HCEC 1CT (cell line): ENCODE measurements at regions not wholly inside any gene's neighbourhood (a gene's known extent, or its start where the extent isn't known, plus 50 kb on each side); places are given as distances from the start of the nearest gene placed in this dataset.
A peak's percentile ranks its signal among the peaks of the same experiment; 100 is the strongest.

ENCODE experiments used
- DNase-seq: peaks from one replicate; pipeline ENCODE4 v3.0.0-alpha.2; 2017

DNA sequence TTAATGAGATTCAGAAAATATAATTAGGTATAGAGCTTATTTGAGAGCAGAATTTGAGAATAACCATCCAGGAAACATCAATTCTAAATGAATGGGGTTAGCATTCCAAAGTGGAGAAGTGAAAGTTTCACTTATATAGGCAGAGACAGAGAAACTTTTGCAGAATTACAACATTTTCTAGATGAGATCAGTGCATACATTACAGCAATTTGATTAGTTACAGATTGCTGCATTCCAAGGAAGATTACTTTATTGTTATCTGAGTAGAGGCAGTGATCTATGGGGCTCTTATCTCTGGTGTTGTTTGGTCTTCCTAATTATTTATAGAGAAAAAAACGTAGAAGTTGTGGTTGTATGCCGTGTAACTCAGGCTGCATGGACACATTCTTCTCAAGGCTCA, 373.8 kb upstream of the SYT4 start:
- no peak for DNase-seq

DNA sequence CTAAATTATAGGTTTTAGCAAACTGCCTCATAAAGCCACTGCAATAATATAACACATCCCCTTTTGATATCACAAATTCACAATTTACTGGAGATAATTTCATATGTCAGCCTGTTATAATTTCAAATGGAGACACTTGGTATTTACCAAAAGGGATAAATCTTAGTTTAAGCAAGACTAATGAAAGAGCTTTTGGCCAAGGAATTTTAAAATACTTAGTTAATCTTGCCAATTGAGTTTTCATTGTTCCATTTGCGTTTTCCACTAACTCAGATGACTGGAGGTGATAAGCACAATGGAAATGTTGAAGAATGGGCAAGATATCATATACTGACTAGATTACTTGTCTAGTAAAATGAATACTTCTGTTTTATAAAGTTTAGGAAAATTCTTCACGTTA, 379.3 kb upstream of the SYT4 start:
- DNase-seq = no peak

DNA sequence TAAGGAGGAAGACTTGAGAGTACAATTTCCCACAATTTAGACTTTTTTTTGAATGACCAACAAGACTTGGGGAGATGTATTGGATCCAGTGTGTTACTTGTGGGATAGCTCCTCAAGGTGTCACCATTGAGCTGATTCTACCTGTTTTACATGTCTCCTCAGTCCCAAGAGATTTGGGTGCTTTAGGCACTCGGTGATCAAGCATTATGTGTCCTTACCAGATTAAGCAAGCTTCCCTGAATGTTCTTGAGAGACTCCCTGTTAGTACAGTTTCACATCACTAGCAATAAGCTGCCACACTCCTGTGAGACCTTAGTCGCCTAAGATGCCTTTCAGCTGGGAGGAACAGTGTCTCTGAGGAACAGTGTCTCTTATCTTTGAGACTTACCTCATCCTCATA, 384.3 kb upstream of the SYT4 start:
- peak; percentile 61 for DNase-seq

DNA sequence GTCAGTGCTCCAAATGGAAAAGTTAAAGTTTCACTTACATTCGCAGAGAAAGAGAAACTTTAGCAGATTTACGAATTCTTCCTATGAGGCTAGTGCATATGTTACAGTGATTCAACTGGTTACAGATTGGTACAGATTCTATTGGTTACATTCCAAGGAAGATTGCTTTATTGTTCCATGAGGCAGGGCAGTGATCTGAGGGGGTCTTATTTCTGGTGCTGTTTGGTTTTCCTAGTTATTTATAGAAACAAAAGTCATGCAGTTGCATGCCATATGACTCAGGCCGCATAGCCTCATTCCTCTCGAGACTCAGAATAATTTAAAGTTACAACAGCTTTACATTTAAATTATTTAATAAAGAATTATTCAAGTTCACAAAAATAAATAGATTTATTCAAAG, 385.4 kb upstream of the SYT4 start:
- peak; percentile 70 for DNase-seq

DNA sequence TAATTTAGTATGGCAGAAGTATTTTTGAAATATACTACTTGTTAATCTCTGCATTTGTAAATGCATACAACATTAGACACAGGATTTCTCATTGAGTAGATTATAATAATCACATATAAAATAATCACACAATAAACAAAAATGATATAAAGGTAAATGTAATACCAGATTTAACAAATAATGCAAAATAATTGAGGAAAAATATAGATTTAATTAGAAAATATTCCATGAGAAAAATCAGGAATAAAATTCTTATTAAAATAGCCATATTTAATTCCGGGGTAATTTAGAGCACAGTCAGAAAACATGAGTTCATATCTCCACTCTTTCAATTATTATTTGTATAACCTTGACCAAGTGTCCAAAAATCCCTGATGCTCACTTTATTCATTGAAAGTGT, 385.9 kb upstream of the SYT4 start:
- DNase-seq = no peak

DNA sequence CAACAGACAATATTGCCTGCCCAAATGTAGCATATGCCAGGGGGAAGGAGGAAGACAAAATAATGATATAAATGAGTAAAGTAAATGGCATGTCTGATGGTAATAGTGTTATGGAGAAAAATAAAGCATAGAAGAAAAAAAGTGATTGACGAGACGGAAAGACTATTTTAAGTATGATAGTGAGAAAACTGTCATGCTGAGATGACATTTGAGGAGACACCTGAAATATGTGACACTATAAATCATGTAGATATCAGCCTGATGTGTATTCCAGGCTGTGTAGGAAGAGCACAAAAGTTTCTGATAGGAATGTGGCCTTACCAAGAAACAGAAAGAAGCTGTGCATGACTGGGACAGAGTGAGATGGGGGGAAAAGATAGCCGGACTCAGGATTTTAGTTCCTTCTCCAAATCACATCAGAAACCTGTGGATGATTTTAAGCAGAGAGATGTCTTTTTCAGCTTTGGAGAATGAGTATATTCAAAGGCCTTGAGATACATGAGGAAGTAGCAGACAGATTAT, 387.3 kb upstream of the SYT4 start:
- no peak for DNase-seq

DNA sequence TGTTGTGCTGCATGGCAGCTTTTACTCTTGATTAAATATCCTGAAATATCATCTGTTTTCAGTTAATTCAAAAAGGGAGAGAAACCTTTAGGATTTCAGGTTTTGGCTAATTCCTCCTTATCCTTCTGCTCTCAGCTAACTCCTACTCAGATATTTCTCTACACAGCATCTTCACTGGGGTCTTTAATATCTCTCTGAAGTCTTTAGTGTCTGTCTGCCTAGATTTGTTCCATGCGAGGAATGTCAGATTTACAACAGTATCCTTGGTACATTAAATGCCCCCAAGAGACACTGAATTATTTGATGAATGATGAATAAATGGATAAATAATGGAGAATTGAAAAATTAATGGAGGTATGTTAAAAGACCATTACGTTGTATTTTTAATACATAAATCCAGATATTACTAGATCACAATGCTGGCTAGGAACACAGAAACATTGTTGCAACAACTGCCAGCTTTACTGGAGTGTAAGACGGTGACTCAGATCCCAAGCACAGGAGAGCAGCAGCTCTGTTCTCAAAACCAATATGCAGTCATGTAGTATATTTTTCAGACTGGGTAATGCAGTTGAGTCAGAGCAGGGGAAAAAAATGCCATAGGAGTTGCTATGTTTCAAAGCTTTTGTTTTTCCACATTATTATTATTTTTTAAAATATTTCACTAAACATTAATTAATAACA, 388.0 kb upstream of the SYT4 start:
- DNase-seq = peak; percentile 81

DNA sequence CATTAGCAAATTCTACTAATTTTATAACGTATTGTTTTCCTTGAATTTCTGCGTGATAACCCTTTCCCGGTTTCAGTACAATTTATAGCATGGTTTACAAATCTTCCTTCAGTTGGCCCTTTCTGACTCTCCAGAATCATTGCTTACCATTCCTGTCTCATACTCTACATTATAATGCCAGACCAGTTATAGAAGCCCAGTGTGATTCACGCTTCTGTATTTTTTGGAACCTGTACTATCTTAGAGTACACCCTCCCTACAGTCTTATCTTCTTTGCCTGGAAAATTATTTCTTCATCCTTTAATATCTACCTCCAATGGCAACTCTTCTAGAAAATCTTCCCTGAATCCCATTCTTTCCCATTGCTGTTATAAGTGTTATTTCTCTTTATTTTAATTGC, 391.6 kb upstream of the SYT4 start:
- no peak for DNase-seq

DNA sequence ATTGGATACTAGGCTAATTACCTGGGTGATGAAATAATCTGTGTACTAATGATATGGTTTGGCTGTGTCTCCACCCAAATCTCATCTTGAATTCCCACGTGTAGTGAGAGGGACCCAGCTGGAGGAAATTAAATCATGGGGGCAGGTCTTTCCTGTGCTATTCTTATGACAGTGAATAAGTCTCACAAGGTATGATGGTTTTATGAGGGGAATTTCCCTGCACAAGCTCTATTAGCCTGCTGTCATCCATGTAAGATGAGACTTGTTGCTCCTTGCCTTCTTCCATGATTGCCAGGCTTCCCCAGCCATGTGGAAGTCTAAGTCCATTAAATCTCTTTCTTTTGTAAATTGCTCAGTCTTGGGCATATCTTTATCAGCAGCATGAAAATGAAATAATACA, 394.1 kb upstream of the SYT4 start:
- DNase-seq = no peak

DNA sequence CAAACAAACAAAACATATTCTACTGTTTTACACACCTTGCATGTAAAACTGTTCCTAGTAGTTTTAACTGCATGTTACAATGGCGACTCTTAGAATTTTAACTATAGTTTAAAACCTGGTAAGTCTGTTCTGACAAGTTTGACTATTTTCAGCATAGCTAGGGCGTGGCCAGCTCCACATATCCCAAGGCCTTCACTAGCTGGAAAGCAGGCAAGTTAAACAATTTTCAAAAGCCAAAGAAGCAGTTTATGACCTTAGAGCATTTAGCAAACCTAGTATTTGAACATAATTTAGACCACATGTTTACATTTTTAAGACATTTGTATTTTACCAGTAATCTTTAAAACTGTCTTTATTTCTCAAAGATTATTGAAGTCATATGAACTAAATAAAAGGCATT, 402.8 kb upstream of the SYT4 start:
- no peak for DNase-seq

DNA sequence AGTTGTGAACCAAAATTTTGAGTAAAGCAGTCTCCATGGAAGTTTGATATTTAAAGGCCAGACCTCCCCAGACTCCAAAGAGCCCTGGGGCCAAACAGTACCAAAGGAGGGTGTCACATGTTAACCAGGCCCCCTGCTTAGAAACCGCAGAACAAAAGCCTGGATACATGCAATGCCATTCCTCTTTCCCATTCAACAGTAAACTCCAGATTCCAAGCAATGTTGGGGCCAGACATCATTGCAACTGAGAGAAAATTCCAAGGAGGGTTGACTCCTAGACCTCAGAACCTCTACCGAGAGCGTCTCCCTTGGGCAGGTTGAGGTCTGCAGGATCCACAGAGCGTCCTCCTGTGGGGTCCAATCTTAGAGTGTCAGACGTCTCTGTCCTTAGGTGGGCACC, 404.4 kb upstream of the SYT4 start:
- DNase-seq = no peak

DNA sequence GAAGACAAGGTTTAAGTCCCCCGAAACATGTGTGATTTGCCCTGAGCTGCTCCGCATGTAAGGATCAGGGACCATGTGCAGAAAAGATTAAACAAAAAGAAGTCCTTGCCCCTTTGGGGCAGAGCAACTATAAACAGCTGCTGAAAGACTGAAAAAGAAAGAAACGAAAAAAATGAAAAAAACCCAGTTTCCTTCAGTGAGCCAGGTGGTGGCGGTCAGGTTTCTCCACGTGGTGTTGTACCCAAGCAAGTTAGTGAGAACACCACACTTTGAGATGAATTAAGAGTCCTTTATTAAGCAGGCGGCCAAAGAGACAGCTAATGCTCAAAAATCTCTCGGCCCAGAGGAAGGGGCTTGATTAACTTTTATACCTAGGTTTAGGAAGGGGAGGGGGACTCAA, 404.9 kb upstream of the SYT4 start:
- DNase-seq = no peak

DNA sequence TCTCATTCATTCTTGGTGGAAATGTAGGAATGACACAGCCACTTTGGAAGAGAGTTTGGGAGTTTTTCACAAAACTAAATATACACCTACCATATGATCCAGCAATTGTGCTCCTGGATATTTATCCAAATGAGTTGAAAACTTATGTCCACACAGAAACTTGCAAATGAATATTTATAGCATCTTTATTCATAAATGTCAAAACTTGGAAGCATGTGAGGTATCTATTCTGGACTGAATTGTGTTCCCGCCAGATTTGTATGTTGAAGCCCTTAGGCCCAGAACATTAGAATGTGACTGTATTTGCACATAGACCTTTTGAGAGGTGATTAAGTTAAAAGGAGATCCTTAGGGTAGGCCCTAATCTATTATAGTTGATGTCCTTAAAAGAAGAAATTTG, 409.4 kb upstream of the SYT4 start:
- DNase-seq = no peak

DNA sequence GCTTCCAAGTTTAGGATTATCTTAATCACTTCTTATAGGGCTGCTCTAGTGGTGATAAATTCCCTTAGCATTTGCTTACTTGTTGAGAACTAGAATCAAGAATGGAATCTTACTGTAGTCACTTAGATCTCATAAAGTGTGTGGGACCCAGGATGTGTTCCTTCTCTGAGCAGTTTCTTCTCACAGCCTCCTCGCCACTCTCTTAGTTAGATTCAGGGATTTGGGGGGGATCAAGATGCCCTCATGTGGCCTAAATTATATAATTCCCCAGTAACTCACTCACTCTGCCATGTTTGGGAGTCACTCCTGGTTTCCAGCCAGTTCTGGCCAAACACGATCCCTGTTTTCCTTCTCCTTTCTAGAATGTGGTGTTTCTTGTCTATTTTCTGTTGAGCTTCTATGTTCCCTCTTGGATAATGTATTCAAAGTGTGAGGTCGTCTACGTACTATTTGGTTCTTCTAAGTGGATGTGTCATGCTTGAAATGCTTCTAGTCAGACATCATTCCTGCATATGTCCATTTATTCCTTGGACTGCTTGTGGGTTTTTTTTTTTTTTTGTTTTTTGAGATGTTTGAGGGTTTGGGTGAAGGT, 414.9 kb upstream of the SYT4 start:
- peak; percentile 4 for DNase-seq

DNA sequence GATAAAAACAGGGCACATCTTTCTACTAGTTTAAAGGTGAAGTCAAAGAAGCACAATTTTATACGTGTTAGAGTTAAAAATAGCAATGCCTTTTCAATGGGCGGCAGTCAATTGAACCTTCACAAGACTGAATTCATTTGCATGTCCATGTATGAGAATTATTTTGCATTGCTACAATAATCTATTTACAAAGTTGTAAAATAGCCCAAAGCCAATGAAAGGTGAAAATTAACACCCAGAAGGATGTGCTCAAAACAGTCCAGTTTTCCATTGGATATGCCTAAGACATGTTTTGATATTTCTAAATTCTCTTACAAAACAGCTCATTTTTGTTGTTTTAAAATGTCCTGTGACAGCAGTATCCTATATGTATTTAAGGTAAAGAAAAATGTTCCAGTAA, 425.1 kb upstream of the SYT4 start:
- no peak for DNase-seq

DNA sequence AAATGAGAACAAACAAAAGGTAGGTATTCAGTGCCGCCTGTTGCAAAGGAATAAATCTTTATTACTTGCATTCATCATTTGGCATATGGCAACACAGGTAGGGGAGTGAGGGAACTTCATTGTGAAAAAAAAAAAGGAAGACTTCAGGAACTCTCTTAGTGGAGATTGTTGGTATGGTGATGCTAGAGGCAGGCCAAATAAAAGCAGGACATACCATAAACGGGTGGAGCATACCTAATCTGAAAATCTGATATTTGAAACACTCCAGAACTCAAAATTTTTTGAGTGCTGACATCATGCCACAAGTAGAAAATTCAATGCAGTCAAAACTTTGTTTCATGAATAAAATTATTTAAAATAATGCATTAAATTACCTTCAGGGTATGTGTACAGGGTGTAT, 425.8 kb upstream of the SYT4 start:
- no peak for DNase-seq

DNA sequence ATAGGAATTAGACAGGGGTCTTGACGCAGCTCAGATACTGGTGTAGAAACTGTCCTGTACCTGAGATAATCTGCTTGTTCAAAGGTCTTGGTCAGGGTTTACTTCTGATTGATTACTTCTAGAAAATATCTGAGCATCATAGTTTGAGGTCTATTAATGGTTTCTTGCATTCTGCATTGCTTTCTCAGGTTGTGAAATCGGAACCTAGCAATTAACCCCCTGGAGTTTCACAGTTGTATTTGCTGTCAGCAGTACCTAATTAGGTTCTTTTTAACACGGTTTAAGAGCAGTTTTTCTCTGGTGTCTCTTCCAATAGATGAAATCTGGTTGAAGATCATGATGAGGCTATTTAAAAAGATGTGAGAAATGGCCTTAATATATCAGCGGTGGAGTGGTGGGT, 428.6 kb upstream of the SYT4 start:
- DNase-seq = no peak

DNA sequence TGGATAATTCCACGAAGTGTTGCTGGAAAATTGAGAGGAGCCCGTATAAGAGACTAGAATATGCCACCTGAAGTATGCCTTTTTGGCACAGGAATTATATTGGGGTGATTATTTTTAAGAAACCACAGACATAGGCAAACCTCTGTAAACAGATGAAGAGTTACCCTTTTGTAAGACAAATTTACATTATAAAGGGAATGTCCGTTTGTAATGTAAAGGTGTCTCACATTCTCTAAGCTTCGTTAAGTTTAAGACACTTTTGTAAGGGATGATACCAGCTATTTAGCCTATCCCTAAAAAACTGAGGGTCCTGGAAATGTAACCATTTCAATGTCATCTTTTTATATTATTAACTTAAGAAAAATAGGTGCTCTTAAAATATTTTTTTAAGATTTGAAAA, 432.8 kb upstream of the SYT4 start:
- no peak for DNase-seq

DNA sequence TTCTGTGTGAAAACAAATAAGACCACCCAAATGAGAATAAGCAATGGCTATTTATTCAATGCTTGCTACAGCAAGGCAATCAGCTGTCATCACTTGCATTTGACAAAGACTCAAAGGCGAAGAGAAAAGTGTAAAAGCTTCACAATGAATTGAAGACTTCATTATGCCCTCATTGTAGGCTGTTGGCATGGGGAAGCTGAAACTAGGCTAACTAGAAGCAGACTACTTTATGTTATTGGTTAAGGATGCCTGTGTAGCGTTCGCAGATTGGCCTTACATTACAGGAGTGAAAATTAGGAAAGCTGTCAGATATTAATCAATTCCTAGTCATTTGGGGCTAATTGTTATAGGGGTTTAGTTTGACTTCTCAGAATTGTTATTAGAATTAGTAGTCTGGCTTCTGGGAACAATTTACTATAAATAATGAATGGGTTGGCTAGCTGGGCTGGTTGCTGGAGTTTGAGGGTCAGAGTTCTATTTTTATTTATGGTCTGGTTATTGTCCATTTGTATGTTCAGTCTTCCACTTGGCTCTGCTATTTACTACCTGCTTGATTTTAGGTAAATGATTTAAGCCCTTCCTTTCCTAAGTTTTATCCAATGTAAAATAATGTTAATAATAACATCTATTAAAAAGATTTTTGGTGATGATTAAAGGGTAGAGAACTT, 437.2 kb upstream of the SYT4 start:
- no peak for DNase-seq

DNA sequence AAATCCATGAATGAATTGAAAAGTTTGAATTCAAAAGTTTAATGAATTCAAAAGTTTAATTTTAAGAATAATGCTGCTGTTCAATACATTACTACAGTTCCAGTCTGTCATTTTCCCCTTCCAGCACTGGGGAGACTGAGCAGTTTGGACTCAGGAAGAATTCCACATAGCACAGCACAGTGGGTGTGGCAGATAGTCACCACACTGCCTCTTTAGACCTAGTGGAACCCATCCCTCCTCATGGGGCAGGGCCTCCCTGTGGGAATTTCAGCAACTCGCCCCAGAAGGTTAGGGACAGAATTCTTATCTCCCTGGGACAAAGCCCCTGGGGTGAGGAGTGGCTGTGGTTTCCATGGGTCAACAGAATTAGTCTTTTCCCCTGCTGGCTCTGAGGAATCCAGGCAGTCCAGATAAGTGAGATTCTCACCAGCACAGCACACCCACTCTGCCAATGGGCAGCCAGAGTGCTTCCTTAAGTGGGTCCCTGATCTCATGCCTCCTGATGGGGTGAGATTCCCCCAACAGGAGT, 442.0 kb upstream of the SYT4 start:
- no peak for DNase-seq

DNA sequence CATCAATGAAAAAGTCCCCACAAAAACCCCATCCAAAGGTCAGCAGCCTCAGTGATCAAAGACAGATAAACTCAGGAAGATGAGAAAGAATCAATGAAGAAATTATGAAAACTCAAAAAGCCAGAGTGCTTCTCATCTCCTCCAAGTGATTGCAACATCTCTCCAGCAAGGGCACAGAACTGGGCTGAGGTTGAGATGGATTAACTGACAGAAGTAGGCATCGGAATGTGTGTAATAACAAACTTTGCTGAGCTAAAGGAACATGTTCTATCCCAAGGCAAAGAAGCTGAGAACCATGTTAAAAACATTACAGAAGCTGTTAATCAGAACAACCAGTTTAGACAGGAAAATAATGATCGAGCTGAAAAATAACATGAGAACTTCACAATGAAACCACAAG, 442.8 kb upstream of the SYT4 start:
- DNase-seq = no peak

DNA sequence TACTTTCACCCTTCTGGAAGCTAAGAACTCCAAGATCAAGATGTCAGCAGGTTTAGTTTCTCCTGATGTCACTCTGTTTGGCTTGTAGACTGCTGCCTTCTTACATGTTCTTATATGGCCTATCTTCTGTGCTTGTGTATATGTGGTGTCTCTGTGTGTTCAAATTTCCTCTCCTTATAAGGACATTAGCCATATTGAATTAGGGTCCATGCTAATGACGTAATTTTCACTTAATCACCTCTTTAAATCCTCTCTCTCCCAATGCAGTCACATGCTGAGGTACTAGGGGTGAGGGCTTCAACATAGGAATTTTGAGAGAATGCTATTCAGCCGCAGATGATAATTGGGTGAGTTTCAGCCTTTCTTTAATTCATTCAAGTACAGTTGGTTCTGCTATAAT, 458.3 kb upstream of the SYT4 start:
- DNase-seq = no peak

DNA sequence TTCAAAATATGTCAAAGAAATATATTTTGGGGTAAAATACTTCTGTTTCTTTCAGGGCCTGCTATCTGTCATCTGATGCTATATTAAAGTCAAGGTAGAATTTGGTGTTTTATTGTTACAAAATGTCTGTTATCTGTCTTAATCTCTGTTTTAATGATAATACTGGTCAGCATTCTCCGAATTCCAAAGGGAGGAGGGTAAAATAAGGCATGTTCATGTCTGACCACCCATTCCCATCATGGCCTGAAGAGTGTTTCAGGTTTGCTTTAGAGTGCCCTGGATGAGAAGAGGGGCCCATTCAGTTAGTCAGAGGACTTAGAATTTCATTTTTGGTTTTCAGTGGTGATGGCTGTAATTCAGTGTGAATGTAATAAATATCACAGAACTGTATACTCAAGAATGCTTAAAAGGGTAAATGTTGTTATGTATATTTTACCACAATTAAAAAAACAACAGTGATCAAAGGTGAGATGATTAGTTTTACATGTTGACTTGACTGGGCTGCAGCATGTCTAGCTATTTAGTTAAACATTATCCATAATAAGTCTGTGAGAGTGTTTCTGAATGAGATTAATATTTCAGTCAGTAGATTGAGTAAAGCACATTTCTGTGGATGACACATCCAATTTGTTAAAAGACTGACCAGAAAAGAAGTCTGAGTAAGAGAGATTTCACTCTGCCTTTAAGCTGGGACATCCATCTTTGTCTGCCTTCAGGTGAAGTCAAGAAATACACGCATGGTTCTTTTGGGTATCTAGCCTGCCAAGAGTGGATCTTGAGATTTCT, 467.9 kb upstream of the SYT4 start:
- DNase-seq = no peak
